Uterus (tissue), 3 donors: ENCODE measurements at regions not wholly inside any gene's neighbourhood (a gene's known extent, or its start where the extent isn't known, plus 50 kb on each side); places are given as distances from the start of the nearest gene placed in this dataset.
"Not testable (repeated sequence)": the region's sequence is repeated elsewhere in the genome, so short reads cannot be mapped to it uniquely, and the experiment has no call there.

ENCODE experiments used
- DNase-seq, 2 donors: peaks; one replicate each; pipeline ENCODE4 v3.0.0-alpha.2; 2019 to 2020
- H3K27ac ChIP-seq, 2 donors: fragments of 200-600 bp; sonication (generic); 1 replicate in 1 of 2; 2 replicates in 1 of 2; pipeline ENCODE4 v1.5.1; 2016 to 2018
- H3K27me3 ChIP-seq, 2 donors: fragments of 200-600 bp; sonication (generic); one replicate each; pipeline ENCODE4 v1.5.1; 2018 to 2019; ENCODE audit warnings: control low read depth in 1 of 2
- H3K36me3 ChIP-seq, 2 donors: fragments of 200-600 bp; sonication (generic); one replicate each; pipeline ENCODE4 v1.5.1; 2019; ENCODE audit warnings: control low read depth in 1 of 2
- H3K4me1 ChIP-seq, 2 donors: fragments of 200-600 bp; sonication (generic); one replicate each; pipeline ENCODE4 v1.5.1; 2018 to 2019; ENCODE audit warnings: control low read depth in 1 of 2
- H3K4me3 ChIP-seq, 2 donors: fragments of 200-600 bp; sonication (generic); 1 replicate in 1 of 2; 2 replicates in 1 of 2; pipeline ENCODE4 v1.5.1; 2018 to 2019; ENCODE audit warnings: mild to moderate bottlenecking in 1 of 2
- H3K9me3 ChIP-seq, 2 donors: fragments of 200-600 bp; sonication (generic); one replicate each; pipeline ENCODE4 v1.5.1; 2019; ENCODE audit warnings: control low read depth in 1 of 2
- POLR2A ChIP-seq, 2 donors: fragments of 450-650 bp; IDR thresholded peaks; one replicate each; pipeline ENCODE4 v1.6.1; 2016; ENCODE audit warnings: antibody characterized with exemption in 2 of 2, mild to moderate bottlenecking in 1 of 2, moderate library complexity in 1 of 2
- intact Hi-C: fragments of 100-400 bp; cut with DNase I; formaldehyde crosslinking; loops from one replicate; pipeline ENCODE4 v1.15.1; 2023; ENCODE audit warnings: low total_unique reads
- TF ChIP-seq, protein P1 (sequence below), 4 experiments: fragments of 200-600 bp in 2 of 4; fragments of 450-650 bp in 2 of 4; sonication (generic) in 2 of 4; IDR thresholded peaks; one replicate each; pipeline ENCODE4 v1.5.1; 2016 to 2019; ENCODE audit warnings: antibody characterized with exemption in 4 of 4, mild to moderate bottlenecking in 2 of 4, moderate library complexity in 1 of 4
- donor health status: DM: yes; HTN: yes; CAD: no.

DNA sequence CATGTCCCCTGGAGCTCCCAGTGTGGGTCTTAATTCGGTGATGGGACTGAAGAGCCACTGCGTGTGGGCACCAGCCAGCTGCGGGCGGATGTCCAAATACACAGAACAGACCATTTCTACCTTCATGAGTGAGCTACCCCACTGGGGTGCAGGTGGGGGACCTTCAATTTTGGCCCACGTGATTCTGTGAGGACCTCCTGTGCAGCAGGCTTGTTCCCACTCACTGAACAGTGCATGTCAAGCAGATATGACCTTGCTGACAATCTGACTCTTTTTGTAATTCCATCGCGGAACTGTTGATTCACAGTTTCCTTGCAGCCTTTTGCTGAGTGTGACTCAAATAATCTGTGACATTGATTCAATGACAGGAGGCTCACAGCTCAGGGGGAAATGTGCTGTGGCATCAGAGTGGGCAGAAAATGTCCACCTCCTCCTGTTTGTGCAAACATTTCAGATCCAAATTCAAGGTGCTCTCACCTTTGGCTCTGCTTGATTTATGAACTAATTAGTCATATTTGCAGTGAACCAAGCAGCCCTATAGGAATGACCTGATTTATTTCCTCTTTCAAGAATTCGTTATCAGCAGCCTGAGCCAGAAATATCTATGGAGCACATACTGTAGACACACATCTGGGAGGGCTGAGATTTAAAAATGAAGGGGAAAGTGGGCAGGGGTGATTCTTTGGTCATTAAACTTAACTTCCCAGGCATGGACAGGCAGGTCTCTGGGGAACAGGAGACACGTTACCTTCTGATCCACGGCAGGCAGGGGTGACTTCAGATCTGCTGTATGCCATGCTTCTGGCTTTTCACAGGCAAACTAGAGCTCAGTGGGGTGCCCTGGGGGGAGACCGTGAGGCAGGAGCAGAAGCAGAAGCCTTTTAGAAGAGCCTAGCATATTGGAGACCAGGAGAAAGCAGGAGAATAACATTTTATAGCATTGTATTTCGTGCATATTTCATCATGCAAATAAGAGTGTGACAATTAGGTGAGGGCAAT lies 170.0 kb upstream of the KL start:
- Histone ChIP-seq H3K27ac (no peak overlapping the region), H3K4me3 (no peak overlapping the region), H3K36me3 (no peaks in the 10 kb centered on the region), H3K4me1 (peaks cover 0 to 9% of the 10 kb centered on the region in 2 donors), H3K27me3 (no peaks in the 10 kb centered on the region), H3K9me3 (no peaks in the 10 kb centered on the region)
- intact Hi-C loops, result no loop called here
- DNase-seq, result no peak
- no peak for TF ChIP-seq POLR2A (IDR thresholded peaks at IDR 0.05)
- TF ChIP-seq, protein P1, sequence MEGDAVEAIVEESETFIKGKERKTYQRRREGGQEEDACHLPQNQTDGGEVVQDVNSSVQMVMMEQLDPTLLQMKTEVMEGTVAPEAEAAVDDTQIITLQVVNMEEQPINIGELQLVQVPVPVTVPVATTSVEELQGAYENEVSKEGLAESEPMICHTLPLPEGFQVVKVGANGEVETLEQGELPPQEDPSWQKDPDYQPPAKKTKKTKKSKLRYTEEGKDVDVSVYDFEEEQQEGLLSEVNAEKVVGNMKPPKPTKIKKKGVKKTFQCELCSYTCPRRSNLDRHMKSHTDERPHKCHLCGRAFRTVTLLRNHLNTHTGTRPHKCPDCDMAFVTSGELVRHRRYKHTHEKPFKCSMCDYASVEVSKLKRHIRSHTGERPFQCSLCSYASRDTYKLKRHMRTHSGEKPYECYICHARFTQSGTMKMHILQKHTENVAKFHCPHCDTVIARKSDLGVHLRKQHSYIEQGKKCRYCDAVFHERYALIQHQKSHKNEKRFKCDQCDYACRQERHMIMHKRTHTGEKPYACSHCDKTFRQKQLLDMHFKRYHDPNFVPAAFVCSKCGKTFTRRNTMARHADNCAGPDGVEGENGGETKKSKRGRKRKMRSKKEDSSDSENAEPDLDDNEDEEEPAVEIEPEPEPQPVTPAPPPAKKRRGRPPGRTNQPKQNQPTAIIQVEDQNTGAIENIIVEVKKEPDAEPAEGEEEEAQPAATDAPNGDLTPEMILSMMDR (IDR thresholded peaks at IDR 0.05), result no peak

DNA sequence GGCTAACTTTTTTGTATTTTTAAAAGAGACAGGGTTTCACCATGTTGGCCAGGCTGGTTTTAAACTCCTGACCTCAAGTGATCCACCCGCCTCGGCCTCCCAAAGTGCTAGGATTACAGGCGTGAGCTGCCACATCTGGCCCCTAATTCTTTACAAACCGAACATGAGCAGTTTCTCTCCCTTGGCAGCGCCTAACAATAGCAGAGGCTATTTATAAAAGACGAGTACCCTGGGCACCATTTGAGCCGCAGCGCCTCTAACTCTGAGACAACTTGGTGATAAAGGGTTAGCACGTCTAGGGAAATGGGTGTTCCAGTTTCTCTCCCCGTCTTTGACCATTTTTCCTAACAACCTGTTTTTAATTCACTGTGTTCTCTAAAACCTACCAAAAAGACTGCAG lies 168.2 kb upstream of the KL start:
- H3K27me3 ChIP-seq, H3K4me1 ChIP-seq, H3K27ac ChIP-seq, H3K4me3 ChIP-seq, DNase-seq, H3K36me3 ChIP-seq, H3K9me3 ChIP-seq, intact Hi-C loops: not testable (repeated sequence)

DNA sequence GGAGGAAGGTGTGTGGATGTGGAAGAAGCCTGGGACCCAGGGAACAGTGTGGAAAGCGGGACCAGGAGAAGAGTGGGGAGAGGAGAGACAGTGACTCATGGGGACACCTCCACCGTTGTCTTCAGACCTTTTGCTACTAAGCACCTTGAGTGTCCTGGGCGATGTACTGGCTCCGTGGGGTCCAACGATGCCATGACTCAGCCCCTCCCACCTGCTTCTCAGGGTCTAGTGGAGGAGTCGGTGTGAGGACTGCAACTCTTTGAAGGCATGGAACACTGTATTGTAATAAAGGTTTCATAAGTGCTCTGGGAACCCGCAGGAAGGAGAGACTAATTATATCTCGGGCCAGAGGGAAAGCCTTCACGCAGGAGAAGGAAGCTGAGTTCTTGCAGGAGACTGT lies 166.9 kb upstream of the KL start:
- H3K9me3 ChIP-seq, result no peaks in the 10 kb centered on the region
- TF ChIP-seq, protein P1 (IDR thresholded peaks at IDR 0.05), result no peak
- no peak for TF ChIP-seq POLR2A (IDR thresholded peaks at IDR 0.05)
- H3K4me3 ChIP-seq, result no peak overlapping the region
- H3K27me3 ChIP-seq, result no peaks in the 10 kb centered on the region
- no peak for DNase-seq
- no peaks in the 10 kb centered on the region for H3K36me3 ChIP-seq
- H3K4me1 ChIP-seq, result peaks cover 0 to 9% of the 10 kb centered on the region in 2 donors
- intact Hi-C loops, result no loop called here
- H3K27ac ChIP-seq, result no peak overlapping the region

DNA sequence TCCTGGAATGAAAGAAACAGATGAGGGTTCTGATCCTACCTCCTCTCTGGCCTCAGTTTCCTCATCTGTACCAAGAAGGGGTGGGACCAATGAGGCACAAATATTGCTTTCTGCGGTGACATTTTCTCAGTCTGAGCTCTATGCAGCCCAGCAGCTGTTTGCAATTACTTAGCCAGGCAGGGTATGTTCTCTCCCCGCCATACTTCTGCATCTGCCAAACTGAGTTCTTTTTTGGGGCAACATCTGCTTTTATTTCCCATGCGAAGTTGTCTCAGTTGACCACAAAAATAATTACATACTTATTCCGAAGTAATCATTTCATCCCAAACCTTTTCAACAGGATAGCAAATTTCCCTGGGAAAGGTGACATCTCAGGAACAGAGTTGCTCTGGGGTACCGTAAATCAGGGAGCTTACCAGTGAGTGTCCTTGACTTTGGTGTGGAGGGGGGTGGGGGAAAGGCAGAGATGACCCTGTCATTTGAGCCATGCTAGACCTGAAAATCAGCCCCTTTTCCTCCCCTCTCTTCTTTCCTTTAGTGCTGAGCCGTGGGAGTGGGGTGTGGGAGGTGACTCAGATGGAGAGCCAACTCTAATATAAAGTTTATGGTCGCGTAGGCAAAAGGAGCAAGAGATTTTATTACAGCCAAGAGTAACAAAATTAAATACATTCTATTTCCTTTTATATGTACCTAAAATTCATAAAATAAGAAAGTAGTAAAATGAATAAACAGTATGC lies 165.7 kb upstream of the KL start:
- no peak overlapping the region for H3K4me3 ChIP-seq
- TF ChIP-seq, protein P1 (IDR thresholded peaks at IDR 0.05), result no peak
- no peak for TF ChIP-seq POLR2A (IDR thresholded peaks at IDR 0.05)
- no peak for DNase-seq
- intact Hi-C loops, result no loop called here
- H3K9me3 ChIP-seq, result no peaks in the 10 kb centered on the region
- H3K36me3 ChIP-seq, result no peaks in the 10 kb centered on the region
- H3K27ac ChIP-seq, result peak overlapping the region; percentile 39 to 40
- no peaks in the 10 kb centered on the region for H3K27me3 ChIP-seq
- peaks cover 0 to 9% of the 10 kb centered on the region in 2 donors for H3K4me1 ChIP-seq

DNA sequence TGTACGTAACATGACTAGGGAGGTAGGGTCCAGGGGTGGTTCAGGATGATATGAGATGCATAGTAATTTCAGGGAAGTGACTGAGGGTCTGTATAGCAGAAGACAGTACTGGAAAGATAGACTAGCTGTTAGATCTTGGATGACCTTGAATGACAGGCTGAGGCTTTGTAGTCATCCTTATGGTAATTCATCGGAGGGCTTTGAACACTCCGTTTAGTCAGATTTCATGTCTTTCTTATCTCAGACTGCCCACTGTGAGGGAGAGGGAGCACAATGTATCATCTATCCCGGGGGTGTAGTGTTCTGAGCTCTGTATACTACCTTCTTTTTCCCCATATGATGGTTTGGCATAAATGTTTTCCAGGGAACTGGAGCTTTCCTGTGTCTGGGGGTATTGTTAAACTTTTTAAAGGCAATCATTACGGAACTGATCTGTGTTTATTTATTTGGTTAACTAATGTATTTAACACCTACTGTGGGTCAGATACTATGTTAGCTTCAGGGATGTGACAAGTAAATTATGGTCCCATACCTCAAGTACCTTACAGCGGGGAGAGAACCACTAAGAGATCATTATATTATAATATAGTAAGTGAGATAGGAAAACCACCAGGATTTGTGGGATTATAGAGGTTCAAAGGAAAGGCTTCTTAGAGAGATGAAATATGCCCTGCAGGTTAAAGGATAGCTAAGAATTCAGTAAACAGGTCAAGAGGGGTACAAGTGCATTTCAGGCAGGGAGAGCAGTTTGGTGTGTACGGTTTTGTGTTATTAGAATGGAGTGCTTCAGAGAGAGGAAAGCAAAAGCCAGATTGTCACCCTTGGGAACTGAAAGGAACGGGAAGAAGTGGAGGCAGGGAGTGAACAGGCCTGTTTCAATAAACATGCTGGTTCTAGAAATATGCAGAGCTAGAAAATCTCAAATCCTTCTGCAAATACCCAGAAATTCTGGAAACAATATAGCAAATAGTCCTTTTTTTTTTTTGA lies 164.8 kb upstream of the KL start:
- TF ChIP-seq, protein P1 (IDR thresholded peaks at IDR 0.05), result no peak
- no peak for TF ChIP-seq POLR2A (IDR thresholded peaks at IDR 0.05)
- H3K36me3 ChIP-seq, result no peaks in the 10 kb centered on the region
- no peak for DNase-seq
- peak overlapping the region; percentile 39 to 40 for H3K27ac ChIP-seq
- intact Hi-C loops, result no loop called here
- H3K4me1 ChIP-seq, result peaks cover 0 to 9% of the 10 kb centered on the region in 2 donors
- no peaks in the 10 kb centered on the region for H3K27me3 ChIP-seq
- H3K4me3 ChIP-seq, result no peak overlapping the region
- H3K9me3 ChIP-seq, result no peaks in the 10 kb centered on the region
